ENCODE measurements at regions not wholly inside any gene's neighbourhood (a gene's known extent, or its start where the extent isn't known, plus 50 kb on each side); places are given as distances from the start of the nearest gene placed in this dataset.
"Not testable (repeated sequence)": the region's sequence is repeated elsewhere in the genome, so short reads cannot be mapped to it uniquely, and the experiment has no call there.

- TF ChIP-seq CTCF (conservative IDR thresholded peaks at IDR 0.05; ENCODE audit: low read depth, low read length); EZH2 (IDR thresholded peaks at IDR 0.05; ENCODE audit: low read length, unreplicated experiment): not testable (repeated sequence)
These were observed 476.6 kb downstream of the MID1IP1 start for GRCh38 chrX:39277685-39278390.
